HEK293T (cell line): ENCODE measurements at regions not wholly inside any gene's neighbourhood (a gene's known extent, or its start where the extent isn't known, plus 50 kb on each side); places are given as distances from the start of the nearest gene placed in this dataset.
"Not testable (repeated sequence)": the region's sequence is repeated elsewhere in the genome, so short reads cannot be mapped to it uniquely, and the experiment has no call there.

Experiments used
- CTCF ChIA-PET: fragments of 350-600 bp; formaldehyde crosslinking; extraction: SDS; loops from one replicate; lab custom pipeline; 2021; ENCODE audit warnings: antibody characterized with exemption, inconsistent platforms; lab: Yijun Ruan, JAX
- POLR2A ChIA-PET: fragments of 350-600 bp; formaldehyde crosslinking; extraction: SDS; loops from one replicate; lab custom pipeline; 2020; ENCODE audit warnings: antibody characterized with exemption, inconsistent platforms; lab: Yijun Ruan, JAX
- DNase-seq: peaks from one replicate; pipeline ENCODE4 v3.0.0; 2012; ENCODE audit warnings: mixed read lengths; ENCODE audit errors: extremely low spot score
- ARNT ChIP-seq: fragments of 450-650 bp; IDR thresholded peaks from 2 replicates; pipeline ENCODE4 v1.6.1; 2017; ENCODE audit warnings: mild to moderate bottlenecking
- BHLHE40 ChIP-seq: fragments of 450-650 bp; IDR thresholded peaks from 2 replicates; pipeline ENCODE4 v1.6.1; 2016; ENCODE audit warnings: mild to moderate bottlenecking, moderate library complexity, borderline replicate concordance
- CTBP1 ChIP-seq: fragments of 450-650 bp; IDR thresholded peaks from 2 replicates; pipeline ENCODE4 v1.6.1; 2016; ENCODE audit warnings: borderline replicate concordance
- ELF4 ChIP-seq: fragments of 450-650 bp; IDR thresholded peaks from 2 replicates; pipeline ENCODE4 v1.6.1; 2017; ENCODE audit warnings: antibody characterized with exemption
- FOXA1 ChIP-seq: fragments of 450-650 bp; IDR thresholded peaks from 2 replicates; pipeline ENCODE4 v1.6.1; 2016; ENCODE audit warnings: mild to moderate bottlenecking
- FOXK2 ChIP-seq: fragments of 450-650 bp; IDR thresholded peaks from 2 replicates; pipeline ENCODE4 v1.6.1; 2016; ENCODE audit warnings: mild to moderate bottlenecking
- FOXM1 ChIP-seq: fragments of 450-650 bp; IDR thresholded peaks from 2 replicates; pipeline ENCODE4 v1.6.1; 2017; ENCODE audit warnings: mild to moderate bottlenecking, borderline replicate concordance
- HDGF ChIP-seq: fragments of 450-650 bp; IDR thresholded peaks from 2 replicates; pipeline ENCODE4 v1.6.1; 2017; ENCODE audit warnings: antibody characterized with exemption, borderline replicate concordance
- L3MBTL2 ChIP-seq: fragments of 450-650 bp; conservative IDR thresholded peaks from 2 replicates; pipeline ENCODE4 v1.6.1; 2016; ENCODE audit warnings: mild to moderate bottlenecking
- LEF1 ChIP-seq: fragments of 450-650 bp; IDR thresholded peaks from 2 replicates; pipeline ENCODE4 v1.6.1; 2017; ENCODE audit warnings: mild to moderate bottlenecking, borderline replicate concordance
- NFRKB ChIP-seq: fragments of 450-650 bp; IDR thresholded peaks from 2 replicates; pipeline ENCODE4 v1.6.1; 2016; ENCODE audit warnings: mild to moderate bottlenecking, moderate library complexity
- SP1 ChIP-seq: fragments of 450-650 bp; IDR thresholded peaks from 2 replicates; pipeline ENCODE4 v1.6.1; 2017
- SUZ12 ChIP-seq: fragments of 450-650 bp; IDR thresholded peaks from 2 replicates; pipeline ENCODE4 v1.6.1; 2016; ENCODE audit warnings: mild to moderate bottlenecking
- TARDBP ChIP-seq: fragments of 450-650 bp; IDR thresholded peaks from 2 replicates; pipeline ENCODE4 v1.6.1; 2016
- ZNF384 ChIP-seq: fragments of 450-650 bp; IDR thresholded peaks from 2 replicates; pipeline ENCODE4 v1.6.1; 2016
- TF ChIP-seq, protein P1 (sequence below): fragments of 450-650 bp; IDR thresholded peaks from 2 replicates; pipeline ENCODE4 v1.6.1; 2016

DNA sequence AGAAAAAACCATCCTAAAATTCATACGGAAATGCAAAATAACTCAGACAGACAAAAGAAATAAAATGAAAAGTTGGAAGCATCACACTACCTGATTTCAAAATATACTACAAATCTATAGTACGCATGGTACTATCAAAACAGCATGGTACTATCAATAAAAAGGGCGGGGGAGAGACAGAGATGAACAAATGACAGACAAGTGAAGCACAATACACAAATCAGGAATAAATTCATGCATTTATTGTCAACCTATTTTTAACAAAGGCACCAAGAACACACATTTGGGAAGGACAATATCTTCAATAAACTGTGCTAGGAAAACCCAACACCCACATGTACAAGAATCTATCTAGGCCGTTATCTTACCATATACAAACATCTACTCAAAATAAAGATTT lies 207.4 kb upstream of the WSB1 start:
- TF ChIP-seq ZNF384 (no peak), SUZ12 (no peak), CTBP1 (no peak), HDGF (no peak), FOXA1 (no peak), ELF4 (no peak), L3MBTL2 (no peak), LEF1 (no peak), TARDBP (no peak), FOXK2 (no peak), FOXM1 (no peak), NFRKB (no peak), SP1 (no peak), BHLHE40 (no peak), ARNT (no peak)
- TF ChIP-seq, protein P1, sequence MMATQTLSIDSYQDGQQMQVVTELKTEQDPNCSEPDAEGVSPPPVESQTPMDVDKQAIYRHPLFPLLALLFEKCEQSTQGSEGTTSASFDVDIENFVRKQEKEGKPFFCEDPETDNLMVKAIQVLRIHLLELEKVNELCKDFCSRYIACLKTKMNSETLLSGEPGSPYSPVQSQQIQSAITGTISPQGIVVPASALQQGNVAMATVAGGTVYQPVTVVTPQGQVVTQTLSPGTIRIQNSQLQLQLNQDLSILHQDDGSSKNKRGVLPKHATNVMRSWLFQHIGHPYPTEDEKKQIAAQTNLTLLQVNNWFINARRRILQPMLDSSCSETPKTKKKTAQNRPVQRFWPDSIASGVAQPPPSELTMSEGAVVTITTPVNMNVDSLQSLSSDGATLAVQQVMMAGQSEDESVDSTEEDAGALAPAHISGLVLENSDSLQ: no peak
- DNase-seq: no peak
- POLR2A ChIA-PET: no interaction called here
- CTCF ChIA-PET: no interaction called here

DNA sequence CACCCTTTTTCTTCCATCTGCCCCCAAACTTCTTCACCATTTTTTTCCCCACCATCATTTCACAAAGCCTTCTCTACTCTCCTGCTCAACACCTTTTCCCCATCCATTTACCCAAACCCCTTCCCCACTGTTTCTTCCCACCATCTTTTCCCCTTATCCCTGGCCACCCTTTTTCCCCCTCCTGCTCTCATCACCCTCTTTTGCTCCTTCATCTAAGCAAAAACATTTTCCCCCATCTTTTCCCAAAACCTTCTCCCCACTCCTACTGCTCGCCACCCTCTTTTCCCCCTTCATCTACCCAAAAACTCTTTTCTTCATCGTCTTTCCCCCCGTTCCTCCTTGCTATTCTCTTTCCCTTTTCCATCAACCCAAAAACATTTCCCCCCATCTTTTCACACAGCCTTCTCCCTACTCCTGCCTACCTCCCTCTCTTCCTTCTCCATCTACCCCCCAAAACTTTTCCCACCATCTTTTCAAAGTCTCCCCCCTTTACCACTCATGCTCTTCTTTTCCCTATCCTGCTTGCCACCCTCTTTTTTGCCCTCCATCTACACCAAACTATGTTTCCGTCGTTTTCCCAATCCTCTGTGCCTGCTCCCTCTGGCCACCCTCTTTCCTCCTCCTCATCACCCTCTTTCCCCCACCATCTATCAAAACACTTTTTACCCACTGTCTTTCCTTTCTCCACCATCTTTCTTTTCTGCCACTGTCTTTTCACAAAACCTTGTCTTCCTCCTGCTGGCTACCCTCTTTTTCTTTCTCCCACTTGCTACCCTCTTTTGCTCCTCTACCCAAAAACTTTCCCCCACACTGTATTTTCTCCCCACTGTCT lies 205.8 kb upstream of the WSB1 start:
- CTCF ChIA-PET: no interaction called here
- no peak for DNase-seq
- TF ChIP-seq FOXA1 (no peak), SUZ12 (no peak), L3MBTL2 (no peak), FOXK2 (no peak), NFRKB (no peak), ARNT (no peak), TARDBP (no peak), BHLHE40 (no peak), HDGF (no peak), SP1 (no peak)
- TF ChIP-seq, protein P1: no peak
- POLR2A ChIA-PET: no interaction called here

DNA sequence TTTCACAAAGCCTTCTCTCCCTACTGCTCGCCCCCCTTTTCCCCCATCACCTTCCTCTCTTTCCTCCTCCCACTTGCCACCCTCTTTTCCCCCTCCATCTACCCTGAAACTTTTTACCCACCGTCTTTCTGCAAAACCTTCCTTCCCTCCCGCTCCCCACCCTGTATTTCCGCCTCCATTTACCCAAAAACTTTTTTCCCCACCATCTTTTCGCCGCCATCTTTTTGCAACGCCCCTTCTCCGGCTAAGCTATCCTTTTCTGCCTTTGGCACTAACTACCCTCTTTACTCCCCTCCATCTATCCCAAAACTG lies 205.2 kb upstream of the WSB1 start:
- DNase-seq: no peak
- TF ChIP-seq NFRKB (no peak), ELF4 (no peak), HDGF (no peak), FOXM1 (no peak), CTBP1 (no peak), SUZ12 (no peak), FOXK2 (no peak), LEF1 (no peak), ARNT (no peak), ZNF384 (no peak), L3MBTL2 (no peak), BHLHE40 (no peak), FOXA1 (no peak), TARDBP (no peak), SP1 (no peak)
- TF ChIP-seq, protein P1: no peak
- POLR2A ChIA-PET: no interaction called here
- CTCF ChIA-PET: no interaction called here

DNA sequence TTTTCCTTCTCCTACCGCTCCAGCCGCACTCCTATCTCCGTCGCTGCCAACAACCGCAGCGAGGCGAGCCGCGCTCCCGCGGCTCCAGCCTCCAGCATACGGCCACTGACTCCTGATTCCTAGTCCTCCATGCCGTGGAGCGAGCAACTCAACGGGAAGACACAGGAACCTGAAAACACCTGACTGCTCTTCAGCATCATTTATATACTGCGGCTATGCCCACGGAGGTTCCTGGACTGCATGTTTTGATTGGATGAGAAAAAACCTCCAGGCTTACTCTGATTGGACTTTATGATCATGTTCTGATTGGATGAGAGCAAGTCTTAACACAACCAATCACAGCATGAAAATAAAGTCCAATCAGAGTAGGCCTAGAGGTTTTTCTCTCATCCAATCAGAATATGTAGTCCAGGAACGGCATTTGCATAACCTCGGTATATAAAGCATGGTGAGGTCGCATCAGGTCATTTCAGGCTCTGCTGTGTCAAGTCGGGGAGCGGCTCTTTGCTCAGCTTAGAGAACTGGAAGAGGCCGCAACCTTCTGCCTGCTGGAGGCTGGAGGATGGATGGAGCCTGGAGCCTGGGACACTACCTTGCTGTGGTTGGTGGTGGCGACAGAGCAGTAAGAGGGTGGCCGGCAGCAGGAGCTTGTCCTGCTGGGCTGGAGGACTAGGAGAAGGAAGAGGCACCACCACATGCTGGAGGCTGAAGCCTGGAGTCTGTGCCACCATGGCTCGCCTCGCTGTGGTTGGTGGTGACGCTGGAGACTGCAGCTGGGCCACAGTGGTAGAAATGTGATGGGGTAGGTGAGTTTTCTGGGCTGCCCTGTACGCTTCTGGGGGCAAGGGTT lies 204.6 kb upstream of the WSB1 start:
- POLR2A ChIA-PET, CTCF ChIA-PET, DNase-seq: not testable (repeated sequence)

DNA sequence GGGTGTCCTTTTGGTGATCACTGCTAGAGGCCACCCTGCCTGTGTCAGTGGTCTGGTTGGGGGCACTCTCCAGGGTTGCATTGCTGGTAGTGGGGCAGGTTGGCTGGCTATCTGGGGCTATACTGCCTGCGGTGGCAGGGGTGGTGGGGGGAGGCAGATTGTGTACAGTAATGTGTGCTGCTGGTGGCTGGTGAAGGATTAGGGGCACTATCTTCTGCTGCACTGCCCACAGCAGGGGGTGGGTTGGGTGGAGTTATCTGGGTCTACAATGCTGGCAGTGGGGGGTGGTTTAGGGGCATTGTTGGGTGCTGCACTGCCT lies 204.0 kb upstream of the WSB1 start:
- POLR2A ChIA-PET: no interaction called here

DNA sequence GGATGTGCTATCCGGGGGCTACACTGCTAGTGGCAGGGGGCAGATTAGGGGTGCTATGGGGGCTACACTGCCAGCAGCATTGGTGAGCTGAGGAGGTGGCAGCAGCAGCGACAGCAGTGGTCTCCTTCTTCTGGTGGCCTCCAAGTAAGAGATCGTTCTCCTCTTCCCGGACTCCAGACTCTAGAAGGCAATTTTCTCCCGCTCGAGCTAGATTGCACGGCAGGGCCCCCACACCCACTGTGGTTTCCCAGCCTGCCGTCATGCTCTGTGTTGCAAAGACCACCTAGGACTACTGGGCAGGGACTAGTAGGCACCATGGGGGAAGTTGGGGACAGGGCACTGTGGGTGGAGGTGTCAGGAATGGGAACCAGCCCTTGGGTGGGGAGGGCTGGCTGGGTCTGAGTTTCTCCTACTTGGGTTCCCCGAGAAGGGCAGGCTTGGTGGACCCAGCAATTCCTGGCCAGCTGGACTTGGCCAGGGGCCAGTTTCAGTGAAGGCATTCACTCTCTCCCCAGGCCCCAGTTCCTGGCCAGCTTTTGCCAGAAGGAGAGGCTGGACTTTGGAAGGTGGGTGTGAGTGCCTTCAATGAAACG lies 203.4 kb upstream of the WSB1 start:
- DNase-seq, CTCF ChIA-PET, POLR2A ChIA-PET: not testable (repeated sequence)

More for the DNA sequence above, 204.0 kb upstream of the WSB1 start:
- CTCF ChIA-PET: no interaction called here
- TF ChIP-seq LEF1: no peak
- TF ChIP-seq SUZ12: no peak
- TF ChIP-seq FOXA1: no peak
- TF ChIP-seq CTBP1: no peak
- TF ChIP-seq HDGF: no peak
- no peak for TF ChIP-seq ARNT
- TF ChIP-seq L3MBTL2: no peak
- TF ChIP-seq FOXK2: no peak
- TF ChIP-seq NFRKB: no peak
- TF ChIP-seq SP1: no peak
- TF ChIP-seq ELF4: no peak
- TF ChIP-seq BHLHE40: no peak
- no peak for TF ChIP-seq ZNF384
- TF ChIP-seq FOXM1: no peak
- no peak for TF ChIP-seq TARDBP
- TF ChIP-seq, protein P1: no peak
- no peak for DNase-seq
